OCI-LY3 (cell line): ENCODE measurements at regions not wholly inside any gene's neighbourhood (a gene's known extent, or its start where the extent isn't known, plus 50 kb on each side); places are given as distances from the start of the nearest gene placed in this dataset.

Experiments
- H2AFZ ChIP-seq: fragments of 200-600, 300-600 bp; shearing (Covaris generic); 2 replicates; pipeline ENCODE4 v1.6.0; 2014; ENCODE audit warnings: antibody characterized with exemption, low read depth, low read length
- H3K27ac ChIP-seq: fragments of 200-600, 300-600 bp; sonication (generic); 2 replicates; pipeline ENCODE4 v1.5.1; 2014; ENCODE audit warnings: mild to moderate bottlenecking, low read length, moderate library complexity, mixed read lengths
- H3K27me3 ChIP-seq: fragments of 200-600, 300-600 bp; sonication (generic); 2 replicates; pipeline ENCODE4 v1.6.1; 2014; ENCODE audit warnings: low read depth, low read length, mixed read lengths
- H3K36me3 ChIP-seq: fragments of 200-600, 300-600 bp; sonication (generic); replicated peaks from 2 replicates; pipeline ENCODE3; 2014; ENCODE audit warnings: low read depth, low read length, mixed read lengths
- H3K4me1 ChIP-seq: fragments of 300-600, 200-600 bp; sonication (generic); 2 replicates; pipeline ENCODE4 v1.6.1; 2014; ENCODE audit warnings: low read length, mixed read lengths
- H3K4me2 ChIP-seq: fragments of 200-600, 300-600 bp; sonication (generic); 2 replicates; pipeline ENCODE4 v1.6.1; 2014; ENCODE audit warnings: low read length, mixed read lengths
- H3K4me3 ChIP-seq: fragments of 300-600, 200-600 bp; sonication (generic); 2 replicates; pipeline ENCODE4 v1.5.1; 2014; ENCODE audit warnings: antibody characterized with exemption, mild to moderate bottlenecking, low read length, moderate library complexity
- H3K79me2 ChIP-seq: fragments of 300-600, 200-600 bp; shearing (Covaris generic); 2 replicates; pipeline ENCODE4 v1.6.1; 2014; ENCODE audit warnings: mild to moderate bottlenecking, low read length, mixed read lengths
- H3K9ac ChIP-seq: fragments of 300-600, 200-600 bp; shearing (Covaris generic); 2 replicates; pipeline ENCODE4 v1.6.0; 2014; ENCODE audit warnings: mild to moderate bottlenecking, low read length, moderate library complexity
- H3K9me3 ChIP-seq: fragments of 200-600, 300-600 bp; shearing (Covaris generic); 2 replicates; pipeline ENCODE4 v1.6.1; 2014; ENCODE audit warnings: low read length, mixed read lengths; ENCODE audit not compliant: insufficient read depth
- H4K20me1 ChIP-seq: fragments of 200-600, 300-600 bp; sonication (generic); 2 replicates; pipeline ENCODE4 v1.6.1; 2016; ENCODE audit warnings: low read length, mixed read lengths; ENCODE audit not compliant: insufficient read depth
- CTCF ChIP-seq: fragments of 200-600, 300-600 bp; sonication (generic); IDR thresholded peaks from 2 replicates; pipeline ENCODE4 v1.5.1; 2014; ENCODE audit warnings: antibody characterized with exemption, low read length, low read depth
- EZH2phosphoT487 ChIP-seq: fragments of 200-600 bp; shearing (Covaris generic); IDR thresholded peaks from 2 replicates; pipeline ENCODE4 v1.6.1; 2018; ENCODE audit warnings: antibody characterized with exemption, mixed run types, low read depth

GRCh38 chr17:72588561-72588960, 467.7 kb downstream of the SOX9 start:
- no peak overlapping the region for H3K4me2 ChIP-seq
- H3K9me3 ChIP-seq: no peaks in the 10 kb centered on the region
- no peak overlapping the region for H2AFZ ChIP-seq
- no peaks in the 10 kb centered on the region for H4K20me1 ChIP-seq
- TF ChIP-seq CTCF (no peak), EZH2phosphoT487 (no peak)
- H3K79me2 ChIP-seq: no peaks in the 10 kb centered on the region
- no peak overlapping the region for H3K9ac ChIP-seq
- no peaks in the 10 kb centered on the region for H3K4me1 ChIP-seq
- no peaks in the 10 kb centered on the region for H3K36me3 ChIP-seq
- H3K4me3 ChIP-seq: no peak overlapping the region
- H3K27me3 ChIP-seq: no peaks in the 10 kb centered on the region
- no peak overlapping the region for H3K27ac ChIP-seq

- H3K27me3 ChIP-seq: no peaks in the 10 kb centered on the region
- no peaks in the 10 kb centered on the region for H3K79me2 ChIP-seq
- H3K4me2 ChIP-seq: no peak overlapping the region
- H3K27ac ChIP-seq: no peak overlapping the region
- H4K20me1 ChIP-seq: no peaks in the 10 kb centered on the region
- no peaks in the 10 kb centered on the region for H3K9me3 ChIP-seq
- H3K4me3 ChIP-seq: no peak overlapping the region
- H3K36me3 ChIP-seq: no peaks in the 10 kb centered on the region
- no peaks in the 10 kb centered on the region for H3K4me1 ChIP-seq
- H3K9ac ChIP-seq: no peak overlapping the region
- no peak for TF ChIP-seq CTCF
- TF ChIP-seq EZH2phosphoT487: no peak
- no peak overlapping the region for H2AFZ ChIP-seq
Measured at GRCh38 chr17:72588961-72589360, 468.1 kb downstream of the SOX9 start.

- Histone ChIP-seq H3K27me3 (0 out of 2 replicates have a peak, but pooled peaks cover 3% of the 10 kb centered on the region), H3K9ac (no peak overlapping the region), H2AFZ (no peak overlapping the region), H3K4me1 (no peaks in the 10 kb centered on the region), H3K36me3 (no peaks in the 10 kb centered on the region), H3K4me3 (no peak overlapping the region), H3K79me2 (no peaks in the 10 kb centered on the region), H3K27ac (no peak overlapping the region), H3K9me3 (no peaks in the 10 kb centered on the region), H3K4me2 (no peak overlapping the region), H4K20me1 (no peaks in the 10 kb centered on the region)
- no peak for TF ChIP-seq EZH2phosphoT487
- TF ChIP-seq CTCF: no peak
Measured at GRCh38 chr17:72590382-72590781, 469.6 kb downstream of the SOX9 start.

- Histone ChIP-seq H3K4me2 (no peak overlapping the region), H3K27ac (no peak overlapping the region), H2AFZ (no peak overlapping the region), H3K4me3 (no peak overlapping the region), H4K20me1 (no peaks in the 10 kb centered on the region), H3K9me3 (no peaks in the 10 kb centered on the region), H3K9ac (no peak overlapping the region), H3K36me3 (no peaks in the 10 kb centered on the region), H3K79me2 (no peaks in the 10 kb centered on the region), H3K27me3 (0 out of 2 replicates have a peak, but pooled peaks cover 3% of the 10 kb centered on the region), H3K4me1 (no peaks in the 10 kb centered on the region)
- TF ChIP-seq EZH2phosphoT487 (no peak), CTCF (no peak)
Measured at GRCh38 chr17:72590882-72591281, 470.1 kb downstream of the SOX9 start.
